Mucosa of stomach (tissue), 1 donor: ENCODE measurements at regions not wholly inside any gene's neighbourhood (a gene's known extent, or its start where the extent isn't known, plus 50 kb on each side); places are given as distances from the start of the nearest gene placed in this dataset.
A peak's percentile ranks its signal among the peaks of the same experiment; 100 is the strongest.

ENCODE experiments used
- H3K27me3 ChIP-seq: one replicate; pipeline ENCODE4 v1.7.0; 2013; ENCODE audit warnings: mild to moderate bottlenecking, low read length; ENCODE audit not compliant: control insufficient read depth, insufficient read depth
- H3K36me3 ChIP-seq: one replicate; pipeline ENCODE4 v1.7.0; 2013; ENCODE audit warnings: low read length; ENCODE audit not compliant: control insufficient read depth, insufficient read depth
- H3K4me1 ChIP-seq: one replicate; pipeline ENCODE4 v1.7.0; 2013; ENCODE audit warnings: mild to moderate bottlenecking, low read length; ENCODE audit not compliant: control insufficient read depth, insufficient read depth
- H3K4me3 ChIP-seq: one replicate; pipeline ENCODE4 v1.7.0; 2013; ENCODE audit warnings: low read length
- H3K9ac ChIP-seq: one replicate; pipeline ENCODE4 v1.7.0; 2013; ENCODE audit warnings: mild to moderate bottlenecking, low read length, moderate library complexity
- H3K9me3 ChIP-seq: one replicate; pipeline ENCODE4 v1.7.0; 2013; ENCODE audit warnings: mild to moderate bottlenecking, low read length, moderate library complexity; ENCODE audit not compliant: control insufficient read depth
- donor health status: Pancreatic carcinoma.

DNA sequence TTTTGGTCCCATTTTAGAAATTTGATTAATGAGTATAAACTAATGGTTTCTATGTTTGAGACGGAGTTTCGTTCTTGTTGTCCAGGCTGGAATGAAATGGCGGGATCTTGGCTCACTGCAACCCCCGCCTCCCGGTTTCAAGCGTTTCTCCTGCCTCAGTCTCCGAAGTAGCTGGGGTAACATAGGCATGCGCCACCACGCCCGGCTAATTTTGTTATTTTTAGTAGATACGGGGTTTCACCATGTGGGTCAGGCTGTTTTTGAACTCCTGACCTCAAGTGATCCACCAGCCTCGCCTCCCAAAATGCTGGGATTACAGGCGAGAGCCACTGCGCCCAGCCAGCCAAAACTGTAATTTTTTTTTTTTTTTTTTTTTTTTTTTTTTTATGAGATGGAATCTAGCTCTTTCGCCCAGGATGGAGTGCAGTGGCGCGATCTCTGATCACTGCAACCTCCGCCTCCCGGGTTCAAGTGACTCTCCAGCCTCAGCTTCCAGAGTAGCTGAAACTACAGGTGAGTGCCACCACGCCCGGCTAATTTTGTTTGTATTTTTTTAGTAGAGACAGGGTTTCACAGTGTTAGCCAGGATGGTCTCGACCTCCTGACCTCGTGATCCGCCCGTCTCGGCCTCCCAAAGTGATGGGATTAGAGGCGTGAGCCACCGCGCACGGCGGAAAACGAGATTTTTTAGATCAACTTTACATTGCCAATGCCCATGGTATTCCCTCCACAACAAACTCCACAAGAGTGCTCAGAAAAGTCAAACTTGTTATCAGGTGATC is 127.8 kb downstream of the HFE start:
- H3K9ac ChIP-seq = peak overlapping the region; percentile 76
- peak overlapping the region; percentile 61 for H3K4me3 ChIP-seq
- H3K27me3 ChIP-seq = peaks cover 9% of the 10 kb centered on the region
- no peaks in the 10 kb centered on the region for H3K9me3 ChIP-seq
- H3K4me1 ChIP-seq = peaks cover 17% of the 10 kb centered on the region
- H3K36me3 ChIP-seq = no peaks in the 10 kb centered on the region

DNA sequence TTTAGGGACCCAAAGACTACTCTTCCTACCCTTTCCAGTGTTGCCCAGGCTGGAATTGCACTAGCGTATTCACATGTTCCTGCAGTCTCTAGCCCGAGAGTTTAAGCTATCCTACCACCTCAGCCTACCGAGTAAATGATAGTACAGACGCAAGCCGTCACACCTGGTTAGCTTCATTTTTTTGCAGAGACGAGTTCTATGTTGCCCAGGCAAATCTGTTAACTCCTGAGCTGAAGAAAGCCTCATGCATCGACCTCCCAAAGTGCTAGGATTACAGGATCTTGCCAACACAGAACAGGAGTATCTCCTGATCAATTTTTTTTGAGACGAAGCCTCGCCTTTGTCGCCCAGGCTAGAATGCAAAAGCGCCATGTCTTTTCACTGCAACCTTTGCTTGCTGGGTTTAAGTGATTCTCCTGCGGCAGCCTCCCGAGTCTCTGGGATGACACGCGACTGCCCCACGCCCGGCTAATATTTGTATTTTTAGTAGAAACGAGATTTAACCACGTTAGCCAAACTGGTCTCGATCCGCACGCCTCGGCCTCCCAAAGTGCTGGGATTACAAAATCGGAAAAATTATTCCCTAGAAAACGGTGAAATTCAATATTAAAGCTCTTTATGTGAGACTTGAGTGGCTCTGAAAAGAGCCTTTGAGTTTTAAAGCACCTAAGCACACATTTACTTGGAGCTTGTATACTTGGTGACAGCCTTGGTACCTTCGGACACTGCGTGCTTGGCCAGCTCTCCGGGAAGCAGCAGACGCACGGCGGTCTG is 128.5 kb downstream of the HFE start:
- peak overlapping the region; percentile 61 for H3K4me3 ChIP-seq
- H3K9ac ChIP-seq = peak overlapping the region; percentile 76
- peaks cover 17% of the 10 kb centered on the region for H3K4me1 ChIP-seq
- H3K9me3 ChIP-seq = no peaks in the 10 kb centered on the region
- H3K36me3 ChIP-seq = no peaks in the 10 kb centered on the region
- H3K27me3 ChIP-seq = peaks cover 9% of the 10 kb centered on the region

DNA sequence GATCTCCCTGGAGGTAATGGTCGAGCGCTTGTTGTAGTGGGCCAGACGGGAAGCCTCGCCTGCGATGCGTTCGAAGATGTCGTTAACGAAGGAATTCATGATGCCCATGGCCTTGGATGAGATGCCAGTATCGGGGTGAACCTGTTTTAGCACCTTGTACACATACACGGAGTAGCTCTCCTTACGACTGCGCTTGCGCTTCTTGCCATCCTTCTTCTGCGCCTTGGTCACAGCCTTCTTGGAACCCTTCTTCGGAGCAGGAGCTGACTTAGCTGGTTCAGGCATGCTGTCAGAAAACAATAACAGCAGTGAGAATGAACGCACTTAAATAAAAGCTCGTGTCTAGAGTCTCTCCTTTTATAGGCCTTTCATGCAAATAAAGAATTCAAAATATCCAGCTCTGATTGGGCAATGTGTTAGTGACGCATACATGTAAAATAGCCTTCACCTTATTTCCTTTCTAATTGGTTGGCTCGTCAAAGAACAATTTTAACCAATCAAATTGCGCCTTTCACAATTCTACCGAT is 129.2 kb downstream of the HFE start:
- peaks cover 9% of the 10 kb centered on the region for H3K27me3 ChIP-seq
- H3K4me1 ChIP-seq = peaks cover 17% of the 10 kb centered on the region
- no peaks in the 10 kb centered on the region for H3K36me3 ChIP-seq
- peak overlapping the region; percentile 61 for H3K4me3 ChIP-seq
- no peaks in the 10 kb centered on the region for H3K9me3 ChIP-seq
- peak overlapping the region; percentile 76 for H3K9ac ChIP-seq

DNA sequence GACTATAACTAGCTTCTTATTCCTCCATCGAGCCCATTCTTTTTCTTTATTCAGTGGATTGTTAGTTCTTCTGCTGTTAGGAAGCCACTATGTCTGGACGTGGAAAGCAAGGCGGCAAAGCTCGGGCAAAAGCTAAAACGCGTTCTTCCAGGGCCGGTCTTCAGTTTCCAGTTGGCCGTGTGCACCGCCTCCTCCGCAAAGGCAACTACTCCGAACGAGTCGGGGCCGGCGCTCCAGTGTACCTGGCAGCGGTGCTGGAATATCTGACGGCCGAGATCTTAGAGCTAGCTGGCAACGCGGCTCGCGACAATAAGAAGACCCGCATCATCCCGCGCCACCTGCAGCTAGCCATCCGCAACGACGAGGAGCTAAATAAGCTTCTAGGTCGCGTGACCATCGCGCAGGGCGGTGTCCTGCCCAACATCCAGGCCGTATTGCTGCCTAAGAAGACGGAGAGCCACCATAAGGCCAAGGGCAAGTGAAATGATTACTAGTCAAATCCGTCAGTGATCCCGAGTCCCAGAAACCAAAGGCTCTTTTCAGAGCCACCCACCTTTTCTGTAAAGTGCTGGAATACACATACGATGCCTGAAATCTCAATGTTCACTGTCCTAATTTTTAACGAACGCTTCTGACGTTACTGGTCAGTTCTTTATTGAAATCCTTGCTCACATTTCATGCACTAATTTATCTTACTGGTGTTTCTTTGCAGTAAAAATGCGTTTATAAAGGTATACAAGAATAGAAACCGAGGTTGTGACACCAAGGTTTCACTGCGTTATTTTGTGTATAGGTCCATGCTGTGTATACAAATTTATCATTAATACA is 129.9 kb downstream of the HFE start:
- H3K4me3 ChIP-seq = peak overlapping the region; percentile 61
- peaks cover 9% of the 10 kb centered on the region for H3K27me3 ChIP-seq
- H3K9ac ChIP-seq = peak overlapping the region; percentile 76
- peaks cover 17% of the 10 kb centered on the region for H3K4me1 ChIP-seq
- H3K9me3 ChIP-seq = no peaks in the 10 kb centered on the region
- H3K36me3 ChIP-seq = no peaks in the 10 kb centered on the region

DNA sequence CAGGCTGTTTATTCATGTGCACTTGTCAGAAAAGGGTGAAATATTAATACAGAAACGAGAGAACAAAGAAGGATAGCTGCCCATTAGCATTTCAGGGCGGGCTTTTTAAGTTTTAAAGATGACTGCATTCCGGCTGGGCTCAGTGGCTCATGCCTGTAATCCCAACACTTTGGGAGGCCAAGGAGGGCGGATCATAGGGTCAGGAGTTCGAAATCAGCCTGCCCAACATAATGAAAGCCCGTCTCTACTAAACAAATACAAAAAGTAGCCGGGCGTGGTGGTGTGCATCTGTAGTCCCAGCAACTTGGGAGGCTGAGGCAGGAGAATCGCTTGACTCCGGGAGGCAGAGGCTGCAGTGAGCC is 130.5 kb downstream of the HFE start:
- peak overlapping the region; percentile 61 for H3K4me3 ChIP-seq
- H3K4me1 ChIP-seq = peaks cover 17% of the 10 kb centered on the region
- no peaks in the 10 kb centered on the region for H3K9me3 ChIP-seq
- H3K36me3 ChIP-seq = no peaks in the 10 kb centered on the region
- peak overlapping the region; percentile 76 for H3K9ac ChIP-seq
- peaks cover 9% of the 10 kb centered on the region for H3K27me3 ChIP-seq

DNA sequence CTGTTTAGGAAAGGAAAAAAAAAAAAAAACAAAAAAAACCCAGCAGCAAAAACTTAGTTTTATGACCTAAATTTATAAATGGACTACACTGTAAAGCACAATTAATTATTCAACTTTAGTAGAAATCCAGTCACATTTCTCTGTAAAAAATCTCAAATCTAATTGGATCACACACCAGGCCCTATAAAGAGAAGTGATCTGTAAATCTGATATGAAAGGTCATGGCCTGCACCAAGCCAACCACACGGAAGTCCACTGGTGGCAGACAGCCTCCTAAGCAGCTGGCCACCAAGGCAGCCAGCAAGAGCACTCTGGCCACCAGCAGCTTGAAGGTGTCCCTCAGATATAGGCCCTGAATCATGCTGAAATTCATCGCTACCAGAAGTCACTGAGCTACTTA is 131.6 kb downstream of the HFE start:
- Histone ChIP-seq H3K36me3 (no peaks in the 10 kb centered on the region), H3K4me1 (peaks cover 13% of the 10 kb centered on the region), H3K9me3 (no peaks in the 10 kb centered on the region)

DNA sequence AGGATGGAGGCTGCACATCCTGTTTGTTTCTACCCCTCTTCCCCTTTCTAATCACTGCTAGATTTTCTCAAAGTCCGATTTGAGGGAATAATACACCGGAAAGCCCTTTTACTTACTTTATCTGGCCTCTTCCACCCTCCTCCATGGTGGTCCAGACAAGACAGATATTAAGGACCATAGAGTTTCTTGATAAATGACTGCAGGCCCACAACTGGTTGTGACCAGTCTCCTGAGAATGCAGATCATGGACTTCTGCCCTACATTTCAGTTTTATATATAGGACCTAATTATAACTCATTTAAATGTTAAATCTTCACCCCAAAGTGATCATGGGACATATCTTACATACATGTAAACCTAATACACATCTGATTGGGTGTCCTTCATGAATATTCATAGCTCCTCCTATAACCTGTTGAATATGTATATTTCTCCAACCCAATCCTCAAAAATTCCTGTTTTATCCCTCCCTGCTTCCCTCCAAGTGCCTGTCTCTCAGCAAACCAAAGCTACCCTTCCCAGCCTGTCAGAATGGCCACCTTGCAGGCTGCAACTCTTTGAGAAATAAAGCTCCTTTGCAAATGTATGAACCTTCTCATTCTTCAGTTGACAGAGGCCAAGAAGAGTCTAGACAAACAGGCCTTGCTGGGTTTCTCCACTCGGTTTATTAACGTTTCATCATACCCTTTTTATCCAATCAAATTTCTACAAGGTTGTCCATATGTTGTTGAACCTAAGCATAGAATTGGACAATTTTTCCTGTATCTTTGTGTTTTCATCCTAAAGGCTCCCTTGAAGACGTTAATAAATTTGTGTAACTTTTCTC is 133.1 kb downstream of the HFE start:
- no peak overlapping the region for H3K9ac ChIP-seq
- H3K4me3 ChIP-seq = no peak overlapping the region
- H3K4me1 ChIP-seq = peaks cover 11% of the 10 kb centered on the region
- no peaks in the 10 kb centered on the region for H3K9me3 ChIP-seq
- no peaks in the 10 kb centered on the region for H3K36me3 ChIP-seq
- peaks cover 9% of the 10 kb centered on the region for H3K27me3 ChIP-seq

More for the DNA sequence above, 131.6 kb downstream of the HFE start:
- Histone ChIP-seq H3K4me3 (no peak overlapping the region), H3K27me3 (peaks cover 9% of the 10 kb centered on the region), H3K9ac (no peak overlapping the region)

DNA sequence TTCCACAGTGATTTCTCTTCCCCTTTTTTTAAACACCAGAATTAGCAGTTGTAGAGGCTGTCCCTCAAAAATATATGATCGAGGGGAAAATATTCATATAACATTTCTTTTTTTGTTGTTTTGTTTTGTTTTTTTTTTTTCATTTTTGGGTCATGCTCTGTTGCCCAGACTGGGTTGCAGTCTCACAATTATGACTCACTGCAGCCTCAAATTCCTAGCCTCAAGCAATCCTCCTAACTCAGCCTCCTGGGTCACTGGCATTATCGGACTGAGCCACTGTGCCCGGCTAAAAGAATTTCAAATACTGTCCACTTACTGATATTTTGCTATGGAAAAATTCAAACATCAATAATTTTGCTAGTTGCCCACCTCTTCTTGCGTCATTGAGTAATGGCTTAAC is 134.0 kb downstream of the HFE start:
- H3K4me1 ChIP-seq = peaks cover 7% of the 10 kb centered on the region
- no peak overlapping the region for H3K4me3 ChIP-seq
- H3K27me3 ChIP-seq = peaks cover 7% of the 10 kb centered on the region
- no peak overlapping the region for H3K9ac ChIP-seq
- H3K36me3 ChIP-seq = no peaks in the 10 kb centered on the region
- H3K9me3 ChIP-seq = no peaks in the 10 kb centered on the region

DNA sequence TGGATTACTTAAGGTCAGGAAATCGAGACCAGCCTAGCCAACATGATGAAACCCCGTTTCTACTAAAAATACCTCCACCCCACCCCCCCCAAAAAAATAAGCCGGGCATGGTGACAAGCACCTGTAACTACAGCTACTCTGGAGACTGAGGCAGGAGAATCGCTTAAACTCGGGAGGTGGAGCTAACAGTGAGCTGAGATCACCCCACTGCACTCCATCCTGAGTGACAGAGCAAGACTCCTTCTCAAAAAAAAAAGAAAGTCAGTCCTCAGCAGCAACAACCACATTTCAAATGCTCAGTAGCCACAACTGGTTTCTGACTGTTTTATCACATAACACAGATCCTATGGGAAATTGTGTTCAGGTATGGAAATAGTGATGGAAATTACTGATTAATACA is 135.3 kb downstream of the HFE start:
- Histone ChIP-seq H3K9me3 (no peaks in the 10 kb centered on the region), H3K27me3 (no peaks in the 10 kb centered on the region), H3K4me3 (no peak overlapping the region), H3K4me1 (peaks cover 3% of the 10 kb centered on the region), H3K9ac (no peak overlapping the region), H3K36me3 (no peaks in the 10 kb centered on the region)

DNA sequence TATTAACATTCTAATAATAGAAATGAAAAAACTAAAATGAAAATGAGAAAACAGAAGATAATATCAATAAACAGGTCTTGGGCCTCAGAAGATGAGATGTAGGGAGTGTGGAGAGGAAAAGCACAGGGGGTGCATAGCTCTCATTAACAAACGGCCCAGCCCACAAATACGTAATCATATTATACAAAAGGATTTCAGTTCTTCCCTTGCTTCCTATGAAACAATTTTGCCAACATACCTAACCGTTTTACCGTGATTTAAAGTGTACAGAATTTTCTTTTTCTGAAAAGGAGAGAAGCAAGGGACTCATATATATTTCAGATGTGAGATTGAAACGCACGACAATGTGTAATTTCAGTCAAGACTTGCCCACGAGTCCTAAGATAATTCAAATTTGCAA is 136.0 kb downstream of the HFE start:
- Histone ChIP-seq H3K9ac (peak overlapping the region; percentile 67), H3K36me3 (no peaks in the 10 kb centered on the region), H3K9me3 (no peaks in the 10 kb centered on the region), H3K4me1 (no peaks in the 10 kb centered on the region), H3K4me3 (peak overlapping the region; percentile 48), H3K27me3 (no peaks in the 10 kb centered on the region)
